Motor neuron (in vitro differentiated cells): ENCODE measurements at regions not wholly inside any gene's neighbourhood (a gene's known extent, or its start where the extent isn't known, plus 50 kb on each side); places are given as distances from the start of the nearest gene placed in this dataset.
A peak's percentile ranks its signal among the peaks of the same experiment; 100 is the strongest.

ENCODE experiments used
- ATAC-seq, 8 experiments: fragments of 200-7000 bp; cut with Tn5 transposase; replicated peaks in 6 of 8; 2 replicates each; pipeline ENCODE4 v1.8.0; 2021; ENCODE audit warnings: mild to moderate bottlenecking in 8 of 8, moderate library complexity in 8 of 8
- H3K27ac ChIP-seq, 2 donors: fragments of 250-450 bp; sonication (Bioruptor Pico); 2 replicates each; pipeline ENCODE4 v1.9.0; 2021; ENCODE audit warnings: antibody characterized with exemption in 2 of 2, mild to moderate bottlenecking in 2 of 2, moderate library complexity in 1 of 2
- H3K4me1 ChIP-seq, 2 donors: fragments of 250-450 bp; sonication (Bioruptor Pico); replicated peaks in 1 of 2; 2 replicates each; pipeline ENCODE4 v1.6.1; 2021; ENCODE audit warnings: antibody characterized with exemption in 2 of 2, mild to moderate bottlenecking in 2 of 2, moderate library complexity in 1 of 2
- H3K4me3 ChIP-seq, 5 donors: fragments of 250-450 bp; sonication (Bioruptor Pico); 2 replicates each; pipeline ENCODE4 v1.9.0; 2021; ENCODE audit warnings: antibody characterized with exemption in 5 of 5, mild to moderate bottlenecking in 5 of 5, moderate library complexity in 4 of 5
- WGBS, 10 experiments: fragments of 450-650 bp; shearing (Covaris generic); methylation state at CpG; one replicate each; pipeline ENCODE4 v1.0.0; 2022; 5-methylcytosine and 5-hydroxymethylcytosine counted together
- in situ Hi-C, 9 experiments: fragments of 400-800 bp; cut with MboI; loops; one replicate each; pipeline ENCODE4 v1.15.0; 2021; ENCODE audit warnings: low sequenced_read_pairs in 9 of 9, low pct_unique_long_range_greater_than_20kb in 2 of 9; ENCODE audit not compliant: unreplicated experiment in 9 of 9

GRCh38 chr2:100691846-100692245, 128.1 kb upstream of the NPAS2 start:
- no peak for ATAC-seq
- in situ Hi-C loops, result no loop called here
- 0 to 80% (median 23%) methylated on average over 1 to 3 of the region's 3 CpGs; no CpG with 5 or more reads in 4 of the 10 experiments for whole genome bisulfite sequencing, 10 experiments
- H3K4me3 ChIP-seq, result no peak overlapping the region
- no peaks in the 10 kb centered on the region for H3K4me1 ChIP-seq
- no peak overlapping the region for H3K27ac ChIP-seq

GRCh38 chr2:100692381-100692780, 127.6 kb upstream of the NPAS2 start:
- Histone ChIP-seq H3K4me1 (no peaks in the 10 kb centered on the region), H3K27ac (no peak overlapping the region), H3K4me3 (no peak overlapping the region)
- WGBS, 10 experiments, result 17 to 97% (median 85%) methylated on average over 1 to 4 of the region's 5 CpGs; no CpG with 5 or more reads in 2 of the 10 experiments
- no peak for ATAC-seq
- in situ Hi-C loops, result no loop called here

GRCh38 chr2:100692906-100693305, 127.0 kb upstream of the NPAS2 start:
- in situ Hi-C loops, result no loop called here
- no peak overlapping the region for H3K4me3 ChIP-seq
- no peaks in the 10 kb centered on the region for H3K4me1 ChIP-seq
- no peak overlapping the region for H3K27ac ChIP-seq
- no peak for ATAC-seq

GRCh38 chr2:100699131-100699530, 120.8 kb upstream of the NPAS2 start:
- WGBS, 10 experiments, result 20 to 100% (median 80%) methylated on average over 1 to 5 of the region's 5 CpGs; no CpG with 5 or more reads in 1 of the 10 experiments
- Histone ChIP-seq H3K4me3 (no peak overlapping the region), H3K4me1 (no peaks in the 10 kb centered on the region), H3K27ac (no peak overlapping the region)
- in situ Hi-C loops, result no loop called here
- ATAC-seq, result no peak

DNA sequence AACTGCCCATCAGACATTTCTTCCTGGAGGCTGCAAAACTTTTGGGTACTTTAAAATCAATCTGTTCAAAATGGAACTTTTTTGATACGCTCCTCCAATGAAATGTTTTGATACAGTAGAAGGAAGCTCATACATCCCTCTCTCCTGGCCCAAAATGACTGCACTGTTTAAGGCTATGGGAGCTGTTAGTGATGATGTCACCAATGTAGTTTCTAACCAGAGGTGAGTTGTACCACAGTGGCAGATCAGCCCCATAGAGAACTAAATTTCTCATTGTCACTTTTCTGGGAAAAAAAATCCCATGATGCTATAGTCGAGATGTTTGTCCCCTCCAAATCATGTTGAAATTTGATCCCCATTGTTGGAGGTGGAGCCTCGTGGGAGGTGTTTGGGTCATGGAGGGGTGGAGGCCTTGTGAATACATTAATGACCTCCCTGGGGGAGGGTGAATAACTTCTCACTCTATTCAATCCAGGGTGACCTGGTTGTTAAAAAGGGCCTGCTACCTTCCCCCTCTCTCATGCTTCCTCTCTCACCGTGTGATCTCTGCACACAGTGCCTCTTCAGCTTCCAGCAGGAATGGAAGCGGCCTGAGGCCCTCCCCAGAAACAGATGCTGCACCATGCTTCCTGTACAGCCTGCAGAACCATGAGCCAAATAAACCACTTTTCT, 117.4 kb upstream of the NPAS2 start:
- peak in 4 of 8 experiments; percentile 53 to 66 (median 58) for ATAC-seq
- Histone ChIP-seq H3K4me3 (no peak overlapping the region), H3K27ac (no peak overlapping the region), H3K4me1 (no peaks in the 10 kb centered on the region)
- 30 to 100% (median 70%) methylated on average over 1 to 3 of the region's 5 CpGs; no CpG with 5 or more reads in 1 of the 10 experiments for WGBS, 10 experiments
- in situ Hi-C loops, result loop anchor here in 1 of 9 experiments (25.0 kb wide), 1 partner anchor 90 kb away; no protein-coding TSS in a partner anchor

DNA sequence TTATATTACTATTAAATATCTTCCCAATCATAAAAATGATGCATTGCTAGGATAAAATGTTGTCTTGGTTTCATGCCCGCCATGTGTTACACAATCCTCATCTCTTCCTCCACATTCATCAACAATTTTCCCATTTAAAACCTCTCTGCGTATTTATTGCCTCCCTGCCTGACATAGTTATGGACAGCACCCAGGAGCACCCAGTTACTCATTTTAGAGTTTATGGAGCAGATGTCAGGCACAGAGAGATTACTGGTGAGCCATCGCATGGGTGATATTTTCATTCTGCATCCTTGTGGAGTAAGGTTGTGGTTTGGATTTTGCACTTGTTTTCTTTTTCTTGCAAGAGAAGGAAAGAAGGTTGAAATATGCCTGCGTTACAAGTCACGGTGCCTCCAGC, 116.7 kb upstream of the NPAS2 start:
- in situ Hi-C loops, result loop anchor here in 1 of 9 experiments (25.0 kb wide), 1 partner anchor 91 kb away; no protein-coding TSS in a partner anchor
- WGBS, 10 experiments, result 4 to 100% (median 83%) methylated on average over 1 to 5 of the region's 5 CpGs
- H3K27ac ChIP-seq, result no peak overlapping the region
- no peaks in the 10 kb centered on the region for H3K4me1 ChIP-seq
- ATAC-seq, result no peak
- H3K4me3 ChIP-seq, result no peak overlapping the region

- in situ Hi-C loops, result loop anchor here in 1 of 9 experiments (25.0 kb wide), 1 partner anchor 91 kb away; no protein-coding TSS in a partner anchor
- Histone ChIP-seq H3K4me3 (no peak overlapping the region), H3K4me1 (no peaks in the 10 kb centered on the region), H3K27ac (no peak overlapping the region)
- 0 to 100% (median 69%) methylated on average over 1 to 3 of the region's 3 CpGs; no CpG with 5 or more reads in 3 of the 10 experiments for WGBS, 10 experiments
- no peak for ATAC-seq
Observed at GRCh38 chr2:100703739-100704138, 116.2 kb upstream of the NPAS2 start.

GRCh38 chr2:100704156-100704555, 115.8 kb upstream of the NPAS2 start:
- ATAC-seq, result no peak
- WGBS, 10 experiments, result 40 to 91% (median 77%) methylated on average over 1 to 4 of the region's 7 CpGs; no CpG with 5 or more reads in 4 of the 10 experiments
- no peak overlapping the region for H3K4me3 ChIP-seq
- no peak overlapping the region for H3K27ac ChIP-seq
- in situ Hi-C loops, result loop anchor here in 1 of 9 experiments (25.0 kb wide), 1 partner anchor 92 kb away; no protein-coding TSS in a partner anchor
- H3K4me1 ChIP-seq, result no peaks in the 10 kb centered on the region

DNA sequence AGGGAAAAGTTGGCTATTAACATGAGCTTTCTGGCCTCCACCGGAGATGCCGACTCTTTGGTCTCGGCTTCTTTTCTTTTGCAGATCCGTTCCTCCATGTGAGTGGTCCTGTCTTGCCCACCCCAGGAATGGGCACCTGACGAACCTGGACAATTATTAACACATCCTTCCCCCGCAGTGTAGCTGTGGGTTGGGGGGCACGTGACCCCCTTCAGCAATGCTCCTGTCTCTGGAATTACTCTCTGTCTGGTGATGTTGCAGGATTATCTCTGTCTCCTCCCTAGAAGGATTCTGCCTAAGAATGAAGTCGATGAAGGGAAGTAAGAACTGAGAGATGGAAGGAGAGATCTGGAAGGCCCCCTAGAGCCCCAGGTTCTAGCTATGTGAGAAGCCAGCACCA, 115.2 kb upstream of the NPAS2 start:
- H3K27ac ChIP-seq, result no peak overlapping the region
- H3K4me3 ChIP-seq, result no peak overlapping the region
- in situ Hi-C loops, result loop anchor here in 1 of 9 experiments (25.0 kb wide), 1 partner anchor 92 kb away; no protein-coding TSS in a partner anchor
- ATAC-seq, result no peak
- H3K4me1 ChIP-seq, result no peaks in the 10 kb centered on the region
- 36 to 93% (median 71%) methylated on average over 1 to 7 of the region's 8 CpGs; no CpG with 5 or more reads in 3 of the 10 experiments for WGBS, 10 experiments

- ATAC-seq, result no peak
- 20 to 100% (median 73%) methylated on average over 1 to 21 of the region's 21 CpGs for whole genome bisulfite sequencing, 10 experiments
- H3K4me3 ChIP-seq, result no peak overlapping the region
- no peaks in the 10 kb centered on the region for H3K4me1 ChIP-seq
- in situ Hi-C loops, result loop anchor here in 1 of 9 experiments (25.0 kb wide), 1 partner anchor 95 kb away; no protein-coding TSS in a partner anchor
- H3K27ac ChIP-seq, result no peak overlapping the region
Observed at GRCh38 chr2:100707016-100707947, 112.7 kb upstream of the NPAS2 start.

- in situ Hi-C loops, result loop anchor here in 1 of 9 experiments (25.0 kb wide), 1 partner anchor 96 kb away; no protein-coding TSS in a partner anchor
- 44 to 100% (median 92%) methylated on average over 1 to 2 of the region's 3 CpGs; no CpG with 5 or more reads in 5 of the 10 experiments for WGBS, 10 experiments
- H3K4me1 ChIP-seq, result no peaks in the 10 kb centered on the region
- no peak overlapping the region for H3K27ac ChIP-seq
- no peak for ATAC-seq
- H3K4me3 ChIP-seq, result no peak overlapping the region
Observed at GRCh38 chr2:100708333-100708732, 111.6 kb upstream of the NPAS2 start.

DNA sequence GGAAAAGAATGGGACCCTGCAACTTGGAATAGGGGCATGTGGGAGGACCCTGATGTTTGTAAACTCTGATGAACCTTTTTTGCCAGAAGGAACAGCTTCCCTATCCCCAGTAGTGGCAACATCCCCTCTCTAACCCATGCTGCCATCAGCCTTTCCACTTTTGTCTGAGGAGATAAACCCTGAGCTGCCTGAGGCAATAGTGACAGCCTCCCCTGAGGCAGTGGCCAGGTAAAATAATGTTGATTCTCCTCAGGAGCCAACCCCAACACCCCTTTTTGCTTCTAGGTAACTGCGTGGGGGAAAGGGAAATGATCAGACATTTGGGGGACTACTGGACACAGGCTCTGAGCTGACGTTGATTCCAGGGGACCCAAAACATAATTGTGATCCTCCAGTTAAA, 106.8 kb upstream of the NPAS2 start:
- ATAC-seq, result no peak
- in situ Hi-C loops, result loop anchor here in 1 of 9 experiments (25.0 kb wide), 1 partner anchor 101 kb away; no protein-coding TSS in a partner anchor
- H3K4me3 ChIP-seq, result no peak overlapping the region
- H3K4me1 ChIP-seq, result no peaks in the 10 kb centered on the region
- 0 to 67% (median 21%) methylated on average over 1 to 2 of the region's 2 CpGs; no CpG with 5 or more reads in 6 of the 10 experiments for WGBS, 10 experiments
- no peak overlapping the region for H3K27ac ChIP-seq
